Urothelium cell line (cell line): ENCODE measurements at regions not wholly inside any gene's neighbourhood (a gene's known extent, or its start where the extent isn't known, plus 50 kb on each side); places are given as distances from the start of the nearest gene placed in this dataset.

ENCODE experiments used
- DNase-seq: peaks from one replicate; pipeline ENCODE4 v3.0.0; 2011; ENCODE audit warnings: low spot score, mixed read lengths
- FAIRE-seq: peaks from 2 replicates; lab custom pipeline; 2011; peaks lifted over from hg19 to GRCh38; lab: Jason Lieb, UNC

DNA sequence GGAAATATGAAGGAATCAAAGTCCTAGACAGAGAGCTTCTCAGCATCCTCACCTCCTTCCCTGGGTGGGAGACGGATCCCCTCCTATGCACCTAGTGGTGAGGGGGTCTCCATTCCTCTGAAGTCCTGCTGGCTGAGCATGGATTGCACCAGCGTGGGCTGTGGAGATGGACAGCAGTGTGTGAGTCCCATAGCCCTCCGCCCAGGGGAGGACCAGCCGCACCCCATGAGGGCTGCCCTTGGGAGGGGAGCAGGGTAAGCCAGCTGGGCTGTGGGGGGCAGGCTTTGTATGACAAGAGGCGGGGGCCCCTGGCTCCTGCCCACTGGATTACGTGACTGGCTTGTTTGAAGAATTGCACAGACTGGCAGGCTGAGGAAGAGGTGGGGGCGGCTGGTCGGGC is 768.2 kb downstream of the GALR1 start:
- no peak for FAIRE-seq
- no peak for DNase-seq

DNA sequence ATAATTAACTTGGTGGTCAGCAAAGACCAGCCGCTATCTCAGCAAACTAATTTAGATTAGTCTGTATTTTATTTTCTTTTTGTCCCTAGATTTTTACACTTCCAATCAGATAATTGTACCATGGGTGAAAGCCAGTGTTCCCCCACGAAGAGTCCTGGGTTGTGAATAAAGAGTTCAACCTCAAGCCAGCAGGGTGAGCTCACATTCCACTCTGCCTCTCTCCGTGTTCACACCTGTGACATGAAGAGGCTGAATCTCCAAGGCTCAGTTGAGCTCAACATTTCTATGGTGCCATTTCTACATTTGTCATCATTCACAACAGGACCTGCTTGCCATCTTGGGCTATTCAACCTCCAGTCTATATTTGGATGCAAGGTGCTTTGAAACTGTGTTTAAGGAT is 771.5 kb downstream of the GALR1 start:
- FAIRE-seq = no peak
- DNase-seq = no peak

DNA sequence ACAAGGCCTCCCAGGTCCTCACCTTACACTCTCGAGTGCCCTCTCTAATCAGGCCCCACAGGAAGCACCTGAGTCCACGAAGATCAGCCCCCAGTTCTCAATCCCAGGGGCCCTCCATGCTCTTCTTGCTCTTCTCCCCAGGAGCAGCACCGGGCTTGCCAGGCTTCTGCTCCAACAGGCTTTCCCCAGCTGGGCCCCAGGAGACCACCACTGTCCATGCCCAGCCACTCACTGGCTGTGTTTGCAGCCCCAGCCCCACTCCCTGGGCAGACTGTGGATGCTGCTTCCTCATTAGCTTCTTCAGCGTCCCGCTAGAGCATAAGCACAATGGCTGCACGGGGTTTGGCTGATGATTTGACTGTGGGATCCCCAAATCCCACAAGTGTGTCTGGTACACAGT is 781.9 kb downstream of the GALR1 start:
- DNase-seq (no peak), FAIRE-seq (no peak)

DNA sequence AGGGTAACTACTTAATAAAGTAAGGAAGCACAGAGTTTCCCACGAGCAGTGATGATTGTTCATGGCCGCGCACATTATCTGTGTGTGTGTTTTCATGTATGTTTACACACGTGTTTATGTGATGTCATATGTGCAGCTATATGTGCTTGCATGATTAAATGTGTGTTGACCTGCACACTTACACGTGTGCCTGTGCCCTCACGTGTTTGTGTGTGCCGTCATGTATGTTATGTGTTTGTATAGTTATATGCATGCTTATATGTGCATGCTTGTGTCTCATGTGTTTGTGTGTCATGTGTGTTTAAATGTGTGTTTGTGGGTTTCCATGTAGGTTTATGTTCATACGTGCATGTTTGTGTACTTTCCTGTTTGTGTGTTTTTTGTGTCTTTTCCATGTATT is 782.3 kb downstream of the GALR1 start:
- DNase-seq (no peak), FAIRE-seq (peak; percentile 90)

DNA sequence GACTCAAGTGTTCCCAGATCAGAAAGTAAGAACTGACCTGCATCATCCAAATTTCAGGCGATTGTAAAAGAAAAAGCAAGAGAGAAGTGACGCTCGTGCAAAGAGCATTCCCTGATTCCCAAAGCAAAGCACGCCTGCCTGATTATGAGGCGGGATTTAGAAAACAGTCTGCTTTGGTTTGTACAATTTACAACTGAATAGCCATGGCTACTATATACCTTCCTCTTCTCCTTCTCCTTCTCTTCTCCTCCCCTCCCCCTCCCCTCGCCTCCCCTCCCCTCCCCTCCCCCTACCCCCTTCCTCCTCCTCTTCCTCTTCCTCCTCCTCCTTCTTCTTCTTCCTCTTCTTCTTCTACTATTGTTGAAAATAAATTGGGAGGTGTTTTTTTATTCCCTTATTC is 782.9 kb downstream of the GALR1 start:
- no peak for DNase-seq
- FAIRE-seq = no peak

DNA sequence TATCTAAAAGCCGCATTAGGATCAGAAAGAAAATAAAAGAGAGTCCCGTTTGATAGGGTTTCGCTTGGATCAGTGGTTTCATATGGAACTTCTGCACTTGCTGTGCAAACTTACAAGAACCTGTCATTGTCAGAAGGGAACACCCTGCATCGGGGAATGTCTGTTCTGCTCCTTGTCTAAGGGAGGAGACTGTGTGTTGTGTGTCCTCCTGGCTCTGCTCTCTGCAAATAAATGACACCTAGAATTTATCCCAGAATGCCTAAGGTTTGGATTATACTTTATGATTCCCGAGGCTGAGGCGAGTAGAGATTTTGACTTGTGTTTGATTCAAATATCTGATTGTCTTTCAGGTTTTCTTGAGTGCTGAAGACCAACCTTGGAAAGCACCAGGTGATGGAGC is 785.1 kb downstream of the GALR1 start:
- FAIRE-seq (no peak), DNase-seq (no peak)

DNA sequence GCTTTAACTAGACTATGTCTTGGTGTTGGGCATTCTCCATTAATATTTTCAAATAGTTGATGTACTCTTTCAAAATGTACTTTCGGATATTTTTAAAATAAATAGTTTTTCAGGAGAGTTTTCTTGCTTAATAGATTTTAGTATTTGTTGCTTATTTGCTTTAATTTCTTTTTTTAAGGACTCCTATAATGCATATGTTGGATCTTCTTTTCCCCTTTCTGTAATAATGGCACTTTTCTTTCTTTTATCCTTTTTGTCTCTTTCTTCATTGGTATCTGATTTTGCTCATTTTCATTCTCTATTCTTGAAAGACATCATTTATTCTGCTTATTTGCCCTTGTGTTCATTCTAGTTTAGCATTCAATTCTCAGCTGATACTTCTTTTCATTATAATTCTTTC is 791.6 kb downstream of the GALR1 start:
- FAIRE-seq (no peak), DNase-seq (no peak)

DNA sequence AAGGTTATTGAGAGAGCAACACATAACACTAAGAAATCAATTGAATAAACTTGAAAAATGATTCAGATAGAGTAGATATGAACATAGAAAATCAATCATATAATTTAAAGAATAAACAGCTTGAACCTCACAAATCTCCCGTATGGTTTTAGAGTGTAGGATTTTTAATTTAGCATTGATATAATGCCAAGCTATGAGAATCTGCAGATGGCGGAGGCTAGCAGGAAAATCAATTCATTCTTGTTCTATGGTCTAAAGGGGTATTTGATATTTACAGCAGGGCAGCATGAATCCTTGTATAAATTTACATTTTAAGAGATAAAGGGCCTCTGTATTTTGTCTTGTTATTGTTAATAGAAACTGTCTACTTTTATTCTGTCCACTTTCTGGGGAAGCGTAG is 797.0 kb downstream of the GALR1 start:
- no peak for FAIRE-seq
- DNase-seq = no peak

DNA sequence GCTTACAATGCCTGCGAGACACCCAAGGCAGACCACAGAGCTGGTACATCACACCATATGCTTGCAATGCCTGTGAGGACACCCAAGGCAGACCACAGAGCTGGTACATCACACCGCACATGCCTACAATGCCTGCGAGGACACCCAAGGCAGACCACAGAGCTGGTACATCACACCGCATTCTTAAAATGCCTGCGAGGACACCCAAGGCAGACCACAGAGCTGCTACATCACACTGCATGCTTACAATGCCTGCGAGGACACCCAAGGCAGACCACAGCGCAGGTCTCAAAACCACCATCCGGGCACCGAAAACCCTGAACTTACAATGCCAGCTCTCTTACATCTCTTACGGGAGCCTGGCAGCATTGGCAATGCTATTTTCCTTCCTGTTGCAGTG is 799.6 kb downstream of the GALR1 start:
- FAIRE-seq = no peak

DNA sequence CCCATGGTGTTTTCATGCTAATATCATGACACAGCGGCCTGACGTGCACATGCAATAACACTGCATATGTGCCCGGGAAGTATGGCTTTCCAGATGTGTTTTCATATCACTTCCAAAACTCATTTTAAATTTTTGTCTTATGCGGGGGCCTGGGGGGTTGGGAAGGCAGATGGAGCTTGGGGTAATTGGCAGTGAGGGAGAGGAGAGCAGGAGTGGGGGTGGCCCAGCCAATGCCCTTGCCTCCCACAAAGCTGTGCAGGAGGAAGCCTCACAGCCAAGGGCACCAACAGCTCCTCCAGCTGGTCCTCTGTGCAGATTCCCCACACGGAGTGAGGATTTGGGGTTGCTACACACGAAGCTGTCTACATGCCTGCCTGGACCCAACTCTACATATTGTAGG is 805.2 kb downstream of the GALR1 start:
- DNase-seq (no peak), FAIRE-seq (no peak)

More for the DNA sequence above, 799.6 kb downstream of the GALR1 start:
- DNase-seq = no peak

DNA sequence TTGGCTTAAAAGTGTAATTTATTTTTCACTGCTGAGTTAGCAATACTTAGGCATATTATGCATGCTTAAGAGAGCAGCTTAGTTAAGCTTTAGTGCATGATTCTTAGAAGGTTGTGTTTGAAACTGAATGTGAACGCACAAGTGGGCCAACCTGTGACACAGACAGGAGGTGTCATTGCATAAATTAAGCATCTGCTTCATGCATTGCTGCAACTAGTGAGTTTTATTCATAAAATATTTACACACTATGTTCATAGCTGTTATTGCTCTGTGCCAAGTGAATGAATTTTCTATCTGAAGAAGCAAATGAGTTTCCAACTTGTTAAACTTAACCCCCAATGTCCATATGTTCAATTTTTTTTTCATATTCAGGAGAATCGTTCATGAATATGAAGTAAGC is 806.4 kb downstream of the GALR1 start:
- DNase-seq (no peak), FAIRE-seq (no peak)

DNA sequence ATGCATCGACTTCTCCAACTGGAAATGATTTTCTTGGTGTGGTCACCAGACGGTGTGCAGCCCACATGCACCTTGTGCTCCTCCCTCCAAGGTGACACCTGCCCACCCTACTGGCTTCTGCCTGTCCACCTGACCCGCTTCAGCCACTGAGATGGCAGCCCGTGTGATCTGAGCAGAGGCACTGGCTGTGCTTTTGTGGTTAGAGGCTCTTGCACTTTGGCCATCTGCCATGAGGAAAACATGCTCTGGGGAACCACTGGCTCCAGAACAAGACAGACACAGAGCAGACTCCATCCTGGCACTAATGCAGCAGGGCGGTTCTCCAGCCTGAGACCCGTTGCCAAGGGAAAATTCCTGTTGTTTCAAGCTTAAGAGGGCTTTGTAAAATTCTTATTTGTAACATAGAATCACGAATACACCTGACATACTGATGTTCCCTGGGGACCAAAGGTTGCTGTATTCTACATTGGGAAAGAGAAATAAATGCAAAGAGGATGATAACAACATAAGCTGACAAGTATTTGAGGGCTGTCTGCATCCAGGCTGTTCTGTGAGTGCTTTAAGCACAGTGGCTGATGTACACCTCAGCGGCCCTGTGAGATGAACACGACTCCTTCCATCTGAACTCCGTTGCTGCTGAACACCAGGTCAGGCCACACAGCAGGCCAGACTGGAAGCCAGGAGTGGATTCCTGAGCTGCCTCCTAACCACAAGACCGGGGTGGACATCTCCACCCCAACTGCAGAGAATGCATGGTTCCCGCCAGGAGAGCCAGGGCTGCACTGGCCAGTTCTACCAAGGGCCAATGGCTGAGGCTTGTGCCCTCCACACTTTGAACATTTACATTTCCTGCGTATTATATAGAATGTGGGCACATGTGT is 820.4 kb downstream of the GALR1 start:
- FAIRE-seq = peak; percentile 79
- peak; percentile 76 for DNase-seq

DNA sequence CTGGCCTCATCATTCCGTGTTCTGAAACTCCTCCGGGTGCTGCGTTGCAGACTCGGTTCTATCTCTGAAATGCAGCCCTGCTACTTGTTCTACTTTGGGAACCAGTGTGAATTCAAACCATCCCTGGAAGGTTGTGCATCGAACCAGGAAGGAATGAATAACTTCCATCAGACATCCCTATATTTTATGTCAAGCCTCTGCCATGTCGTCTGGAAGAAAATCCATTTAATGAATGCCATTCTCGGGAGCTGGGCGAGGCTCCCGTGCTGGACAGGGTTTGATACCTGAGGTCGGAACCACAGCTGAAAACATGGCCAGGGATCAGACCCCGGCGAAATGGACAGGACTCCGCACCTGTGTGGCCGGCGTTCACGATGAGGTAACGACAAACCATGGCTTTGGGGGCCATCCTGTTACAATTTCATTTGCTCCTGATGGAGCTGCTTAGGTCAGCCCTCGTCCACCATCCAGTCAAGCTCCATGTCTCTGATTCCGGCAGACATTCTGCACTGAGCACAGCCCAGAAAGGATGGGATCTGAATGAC is 821.6 kb downstream of the GALR1 start:
- DNase-seq (no peak), FAIRE-seq (no peak)

DNA sequence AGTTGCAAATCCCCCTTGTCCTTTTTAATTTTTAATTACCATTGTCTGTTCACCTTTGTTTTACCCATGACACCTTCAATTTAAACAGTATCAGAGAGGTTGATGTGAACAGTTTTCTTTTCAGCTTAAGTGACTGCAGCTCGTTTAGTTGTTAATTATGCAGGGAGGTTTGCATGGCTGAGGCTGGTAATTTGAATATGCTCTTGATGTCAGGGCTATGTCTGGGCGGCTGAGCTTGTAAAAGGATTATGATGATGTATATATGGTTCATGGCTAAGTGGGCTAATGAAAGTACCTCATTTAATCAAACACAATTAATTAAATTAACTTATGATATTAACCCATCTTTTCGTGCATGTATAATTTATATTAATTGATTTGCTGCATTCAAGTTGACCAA is 822.1 kb downstream of the GALR1 start:
- no peak for DNase-seq
- no peak for FAIRE-seq

DNA sequence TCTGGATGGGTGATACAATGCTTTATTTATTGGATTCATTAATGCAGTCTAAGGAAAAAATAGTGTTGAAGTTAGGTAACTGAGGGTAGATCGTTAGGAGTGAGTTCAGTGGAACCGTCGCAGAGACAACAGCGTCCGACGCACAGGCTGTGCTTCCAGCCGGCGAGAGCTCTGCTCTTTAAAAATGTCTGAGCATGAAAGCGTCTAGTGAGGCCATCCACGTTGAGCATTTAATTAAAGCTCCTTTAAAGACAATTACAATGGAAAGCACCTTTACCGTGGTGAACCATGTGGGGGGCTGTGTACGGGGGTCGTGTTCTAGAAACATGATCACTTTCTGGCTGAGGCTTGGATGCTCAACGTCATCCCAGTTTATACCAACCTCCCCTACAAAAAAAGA is 822.7 kb downstream of the GALR1 start:
- no peak for DNase-seq
- no peak for FAIRE-seq

DNA sequence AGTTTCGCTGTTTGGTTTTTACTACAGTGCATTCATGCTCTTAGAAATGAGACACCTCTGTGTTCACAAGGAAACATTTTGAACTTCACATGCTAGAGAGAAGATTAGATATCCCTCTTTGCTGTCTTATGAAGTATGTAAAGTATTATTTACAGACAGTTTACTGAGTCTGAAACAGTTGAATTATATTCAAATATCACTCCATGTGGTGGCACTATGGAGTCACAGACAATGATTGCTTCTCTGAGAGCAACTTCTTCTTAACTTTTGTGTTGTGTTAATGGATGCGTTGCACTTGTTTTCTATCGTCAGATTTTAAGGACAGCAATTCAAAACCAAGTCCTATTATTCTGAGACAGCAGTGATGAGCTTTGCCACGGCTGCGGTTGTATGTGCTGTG is 823.6 kb downstream of the GALR1 start:
- FAIRE-seq (no peak), DNase-seq (no peak)

DNA sequence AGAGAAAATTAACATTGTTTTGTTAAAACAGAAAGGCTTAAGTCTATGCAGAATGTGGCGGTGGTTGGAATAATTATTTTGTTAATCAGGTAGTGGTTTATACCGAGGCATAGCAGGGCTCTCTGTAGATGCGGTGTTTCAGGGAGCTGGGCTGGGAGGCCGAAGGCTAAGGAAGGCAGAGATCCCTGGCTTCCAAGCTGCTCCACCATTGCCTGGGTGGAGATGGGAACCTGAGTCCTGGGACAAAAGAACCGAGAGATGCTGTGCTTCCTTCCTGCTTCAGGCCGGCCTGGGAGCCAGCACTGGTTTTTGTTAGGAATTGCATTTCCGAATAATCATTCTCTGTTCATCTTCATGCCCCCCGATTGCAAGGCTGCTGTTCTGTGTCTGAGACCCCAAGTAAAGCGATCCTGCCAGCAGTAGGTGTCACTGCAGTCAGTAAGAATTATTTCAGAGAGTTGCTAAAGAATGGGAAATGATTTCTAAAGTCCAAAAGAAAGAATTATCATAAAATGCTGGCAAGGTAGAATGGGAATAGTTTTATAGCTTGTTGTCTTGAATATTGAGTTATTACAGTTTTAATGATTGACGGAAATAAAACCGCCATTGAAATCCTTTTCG is 824.9 kb downstream of the GALR1 start:
- no peak for FAIRE-seq
- DNase-seq = no peak

DNA sequence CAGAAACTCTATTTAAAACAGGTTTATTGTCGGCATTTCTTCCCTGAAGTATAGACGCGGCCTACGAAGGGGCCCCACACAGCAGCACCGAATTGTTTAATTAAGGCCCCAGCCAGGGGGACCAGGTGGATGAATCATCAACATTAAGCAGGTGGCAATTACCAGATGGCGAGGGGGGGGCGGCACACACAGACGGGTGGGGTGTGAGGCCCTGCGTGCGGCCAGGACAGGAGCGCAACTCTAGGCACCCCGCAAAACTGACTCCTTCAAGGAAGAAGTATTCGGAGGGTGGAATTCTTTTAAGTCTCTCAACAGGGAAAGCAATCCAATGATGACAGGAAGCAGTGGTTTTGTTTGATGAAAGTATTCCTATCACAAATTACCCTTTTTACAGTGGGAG is 830.4 kb downstream of the GALR1 start:
- FAIRE-seq (no peak), DNase-seq (no peak)

DNA sequence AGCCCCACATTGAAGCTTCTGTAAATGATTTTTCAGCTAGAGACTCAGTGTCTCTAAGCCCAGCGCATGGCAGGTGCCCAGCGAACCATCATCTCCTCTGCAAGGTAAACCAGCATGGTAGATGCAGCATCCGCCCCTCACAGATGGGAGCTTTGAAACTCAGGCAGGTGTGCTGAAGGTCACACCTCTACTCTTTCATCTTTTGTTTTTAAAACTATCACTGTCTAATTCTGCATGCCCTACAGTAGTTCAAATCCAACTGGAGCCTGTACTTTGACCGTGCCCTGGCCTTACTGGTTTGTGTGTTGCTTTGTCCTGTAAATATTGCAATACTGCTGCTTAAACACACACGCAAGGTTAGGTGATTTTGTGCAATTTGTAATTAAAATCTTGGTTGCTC is 831.1 kb downstream of the GALR1 start:
- FAIRE-seq = no peak

DNA sequence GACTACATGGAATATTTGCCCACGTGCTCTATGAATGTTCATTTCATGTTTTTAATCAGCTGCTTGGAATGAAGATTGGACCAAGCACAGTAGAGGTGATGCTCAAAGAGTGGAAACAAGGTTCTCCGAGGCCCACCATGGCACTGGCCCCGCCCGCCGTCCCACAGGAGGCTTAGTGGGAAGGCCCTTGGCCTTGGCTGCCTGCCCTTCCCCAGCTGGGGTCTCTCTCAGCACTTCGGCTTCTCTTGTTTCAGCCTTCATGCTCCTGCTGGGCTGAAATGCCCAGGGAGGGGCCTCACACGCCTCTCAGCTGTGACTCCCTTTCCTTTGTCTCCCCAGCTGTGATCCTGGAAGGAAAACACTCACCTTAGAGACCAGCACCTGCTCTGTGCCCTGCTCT is 833.2 kb downstream of the GALR1 start:
- FAIRE-seq = peak; percentile 56
- no peak for DNase-seq

More for the DNA sequence above, 831.1 kb downstream of the GALR1 start:
- DNase-seq = no peak

DNA sequence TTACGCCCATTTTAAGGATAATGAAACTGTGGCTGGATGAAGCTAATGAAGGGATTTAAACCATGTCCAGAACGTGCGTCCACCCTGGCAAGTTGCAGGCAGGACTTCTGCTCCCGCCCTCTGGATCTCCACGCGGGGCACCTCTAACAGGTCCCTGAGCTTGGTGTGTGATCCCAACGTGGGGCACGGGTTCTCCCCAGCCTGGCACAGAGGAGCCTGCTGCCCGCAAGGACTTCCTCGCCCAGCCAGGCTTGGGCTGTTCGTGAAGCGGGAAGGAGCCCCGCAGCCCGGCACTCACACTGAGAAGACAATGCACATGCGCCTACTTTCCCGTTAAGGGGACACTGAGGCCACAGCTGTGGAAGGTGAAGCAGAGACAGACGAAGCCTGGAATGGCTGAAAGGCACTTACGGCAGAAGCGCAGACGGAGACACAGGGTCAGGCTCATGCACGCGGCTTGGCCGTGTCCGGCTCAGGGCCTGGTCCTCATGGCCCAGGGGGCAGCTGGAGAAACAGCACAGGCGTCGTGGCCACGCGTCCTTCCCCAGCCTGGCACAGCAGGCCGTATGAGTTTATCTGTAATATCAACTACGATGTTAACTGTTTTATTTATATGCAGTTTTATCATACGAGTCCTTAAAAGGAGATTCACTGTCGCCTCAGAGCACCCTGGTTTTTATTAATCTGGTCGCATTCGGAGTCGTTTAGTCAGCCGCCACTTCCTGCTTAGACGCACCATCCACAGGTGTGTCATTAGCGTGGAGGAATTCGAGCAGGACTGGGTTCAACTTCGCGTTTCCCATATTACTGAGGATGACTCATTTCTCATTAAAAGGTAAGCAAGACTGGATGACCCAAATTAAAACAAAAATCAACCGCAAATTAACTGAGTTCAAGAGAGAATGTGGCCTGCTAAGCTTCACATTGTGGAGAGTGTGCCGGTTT is 835.9 kb downstream of the GALR1 start:
- FAIRE-seq (no peak), DNase-seq (peak; percentile 47)
